ENCODE measurements at regions not wholly inside any gene's neighbourhood (a gene's known extent, or its start where the extent isn't known, plus 50 kb on each side); places are given as distances from the start of the nearest gene placed in this dataset.

DNA sequence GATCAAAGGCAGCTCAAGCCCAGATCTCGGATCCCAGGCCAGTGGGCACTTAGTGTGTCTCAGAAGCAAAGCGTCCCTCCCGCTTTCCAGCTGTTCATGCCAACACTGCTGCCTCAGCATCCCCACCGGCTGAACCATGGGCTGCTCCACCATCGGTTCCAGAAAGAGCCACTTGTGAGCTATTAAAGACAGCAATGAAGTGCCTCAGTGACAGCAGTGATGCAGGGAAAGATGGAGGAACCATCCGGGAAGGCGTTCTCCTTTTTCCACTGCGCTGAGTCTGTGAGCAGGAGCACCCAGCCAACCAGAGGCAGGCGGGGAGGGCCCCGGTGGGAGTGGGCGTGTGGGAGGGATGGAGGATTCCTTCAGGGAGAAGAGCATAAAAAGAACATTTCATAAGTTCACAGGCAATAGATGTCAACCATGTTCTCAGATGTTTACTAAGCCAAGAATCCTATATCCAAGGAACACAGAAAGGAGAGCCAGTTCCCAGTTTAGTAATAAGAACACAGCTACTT, 96.2 kb upstream of the MKI67 start:
- H3K9me3 Mint-ChIP-seq, result peaks cover 10% of the 10 kb centered on the region
- H3K27ac Mint-ChIP-seq, result no peak overlapping the region
- peaks cover 37% of the 10 kb centered on the region for H3K27me3 Mint-ChIP-seq (ENCODE audit: low read depth, poor library complexity)
- H3K4me3 Mint-ChIP-seq, result no peak overlapping the region
- peaks cover 21% of the 10 kb centered on the region for H3K4me1 Mint-ChIP-seq
- DNase-seq, result no peak
- H3K36me3 Mint-ChIP-seq (ENCODE audit: low read depth), result no peaks in the 10 kb centered on the region
- TF ChIP-seq, protein P1, sequence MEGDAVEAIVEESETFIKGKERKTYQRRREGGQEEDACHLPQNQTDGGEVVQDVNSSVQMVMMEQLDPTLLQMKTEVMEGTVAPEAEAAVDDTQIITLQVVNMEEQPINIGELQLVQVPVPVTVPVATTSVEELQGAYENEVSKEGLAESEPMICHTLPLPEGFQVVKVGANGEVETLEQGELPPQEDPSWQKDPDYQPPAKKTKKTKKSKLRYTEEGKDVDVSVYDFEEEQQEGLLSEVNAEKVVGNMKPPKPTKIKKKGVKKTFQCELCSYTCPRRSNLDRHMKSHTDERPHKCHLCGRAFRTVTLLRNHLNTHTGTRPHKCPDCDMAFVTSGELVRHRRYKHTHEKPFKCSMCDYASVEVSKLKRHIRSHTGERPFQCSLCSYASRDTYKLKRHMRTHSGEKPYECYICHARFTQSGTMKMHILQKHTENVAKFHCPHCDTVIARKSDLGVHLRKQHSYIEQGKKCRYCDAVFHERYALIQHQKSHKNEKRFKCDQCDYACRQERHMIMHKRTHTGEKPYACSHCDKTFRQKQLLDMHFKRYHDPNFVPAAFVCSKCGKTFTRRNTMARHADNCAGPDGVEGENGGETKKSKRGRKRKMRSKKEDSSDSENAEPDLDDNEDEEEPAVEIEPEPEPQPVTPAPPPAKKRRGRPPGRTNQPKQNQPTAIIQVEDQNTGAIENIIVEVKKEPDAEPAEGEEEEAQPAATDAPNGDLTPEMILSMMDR (IDR thresholded peaks at IDR 0.05), result no peak

DNA sequence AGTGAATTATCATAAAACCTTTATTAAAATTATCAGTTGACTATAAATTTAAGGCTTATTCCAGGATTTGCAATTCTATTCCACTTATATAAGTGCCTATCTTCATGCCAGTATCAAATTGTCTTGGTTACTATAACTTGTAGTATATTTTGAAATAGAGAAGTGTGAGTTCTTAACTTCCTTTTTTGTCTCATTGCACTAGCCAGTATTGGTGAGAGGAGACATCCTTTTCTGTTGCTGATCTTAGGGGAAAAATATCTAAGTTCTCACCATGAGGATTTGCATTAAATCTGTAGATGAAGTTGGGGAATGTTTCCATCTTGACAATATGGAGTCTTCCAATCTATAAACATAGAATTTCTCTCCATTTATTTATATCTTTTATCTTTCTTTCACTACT, 104.2 kb upstream of the MKI67 start:
- no peak for DNase-seq
- TF ChIP-seq, protein P1 (IDR thresholded peaks at IDR 0.05), result no peak
- H3K36me3 Mint-ChIP-seq (ENCODE audit: low read depth), result no peaks in the 10 kb centered on the region
- peaks cover 14% of the 10 kb centered on the region for H3K9me3 Mint-ChIP-seq
- peaks cover 8% of the 10 kb centered on the region for H3K4me1 Mint-ChIP-seq
- no peak overlapping the region for H3K27ac Mint-ChIP-seq
- no peak overlapping the region for H3K4me3 Mint-ChIP-seq
- H3K27me3 Mint-ChIP-seq (ENCODE audit: low read depth, poor library complexity), result peaks cover 26% of the 10 kb centered on the region

DNA sequence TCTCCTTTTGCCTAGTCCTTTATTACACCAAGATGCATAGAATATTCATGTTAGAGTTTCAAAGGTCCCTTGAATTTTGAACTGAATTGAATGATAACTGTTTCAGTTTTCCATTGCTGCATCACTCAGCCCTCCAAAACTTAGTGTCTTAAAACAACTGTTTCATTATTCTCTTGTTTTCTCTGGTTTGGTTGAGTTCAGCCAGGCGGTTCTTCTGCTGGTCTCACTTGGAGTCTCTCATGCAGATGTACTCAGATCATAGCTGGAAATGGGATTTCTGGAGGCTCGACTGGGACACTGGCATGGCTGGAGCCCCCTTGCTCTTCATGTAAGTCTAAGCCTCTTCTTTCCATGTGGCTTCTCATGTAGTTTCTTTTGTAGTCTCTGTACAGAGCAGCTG, 107.2 kb upstream of the MKI67 start:
- DNase-seq, result no peak
- Mint-ChIP-seq H3K36me3 (ENCODE audit: low read depth) (no peaks in the 10 kb centered on the region), H3K4me3 (no peak overlapping the region), H3K4me1 (peaks cover 8% of the 10 kb centered on the region), H3K27ac (no peak overlapping the region), H3K27me3 (ENCODE audit: low read depth, poor library complexity) (peaks cover 10% of the 10 kb centered on the region), H3K9me3 (peaks cover 9% of the 10 kb centered on the region)
- TF ChIP-seq, protein P1 (IDR thresholded peaks at IDR 0.05), result no peak

DNA sequence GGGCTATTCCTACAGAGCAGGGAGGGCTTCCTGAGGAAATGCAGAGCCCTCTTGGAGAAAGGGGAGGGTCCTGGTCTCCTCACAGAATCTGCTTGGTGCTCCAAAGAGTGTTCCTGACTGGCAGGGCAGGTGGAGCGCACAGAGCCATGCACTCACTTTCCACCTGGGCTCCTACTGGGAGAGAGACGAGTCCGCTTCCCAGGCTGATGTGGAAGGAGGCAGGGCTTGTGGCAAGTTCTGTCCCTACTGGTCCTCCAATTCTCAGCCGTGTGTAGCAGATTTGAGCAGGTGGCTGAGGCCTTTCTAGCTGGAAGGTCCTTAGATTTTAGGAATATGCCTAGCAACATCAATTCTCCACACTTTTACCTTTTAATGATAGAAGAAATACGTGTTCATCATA, 111.5 kb upstream of the MKI67 start:
- Mint-ChIP-seq H3K27me3 (ENCODE audit: low read depth, poor library complexity) (peaks cover under 1% of the 10 kb centered on the region), H3K4me1 (peaks cover 8% of the 10 kb centered on the region), H3K9me3 (peaks cover 9% of the 10 kb centered on the region), H3K4me3 (no peak overlapping the region), H3K36me3 (ENCODE audit: low read depth) (no peaks in the 10 kb centered on the region), H3K27ac (no peak overlapping the region)
- no peak for DNase-seq
- TF ChIP-seq, protein P1 (IDR thresholded peaks at IDR 0.05), result no peak

DNA sequence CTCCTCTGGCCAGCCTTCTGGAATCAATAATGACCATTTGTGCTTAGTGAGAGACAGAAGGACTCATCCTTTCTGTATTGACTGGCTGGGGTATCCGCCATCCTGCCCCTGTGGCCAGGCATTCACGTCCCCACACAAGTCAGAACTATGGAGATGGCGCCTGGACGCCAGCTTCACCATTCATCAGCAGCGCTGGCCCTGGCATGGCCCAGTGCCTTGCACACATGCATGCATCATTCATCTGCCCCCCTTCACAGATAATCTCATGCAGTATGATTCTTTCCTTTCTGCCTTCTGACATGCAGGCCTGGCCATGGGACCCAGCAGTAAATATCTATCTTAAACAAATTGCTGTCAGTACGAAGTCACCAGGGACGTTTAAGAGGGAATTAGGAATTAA, 114.8 kb upstream of the MKI67 start:
- no peaks in the 10 kb centered on the region for H3K9me3 Mint-ChIP-seq
- H3K4me3 Mint-ChIP-seq, result no peak overlapping the region
- no peaks in the 10 kb centered on the region for H3K4me1 Mint-ChIP-seq

DNA sequence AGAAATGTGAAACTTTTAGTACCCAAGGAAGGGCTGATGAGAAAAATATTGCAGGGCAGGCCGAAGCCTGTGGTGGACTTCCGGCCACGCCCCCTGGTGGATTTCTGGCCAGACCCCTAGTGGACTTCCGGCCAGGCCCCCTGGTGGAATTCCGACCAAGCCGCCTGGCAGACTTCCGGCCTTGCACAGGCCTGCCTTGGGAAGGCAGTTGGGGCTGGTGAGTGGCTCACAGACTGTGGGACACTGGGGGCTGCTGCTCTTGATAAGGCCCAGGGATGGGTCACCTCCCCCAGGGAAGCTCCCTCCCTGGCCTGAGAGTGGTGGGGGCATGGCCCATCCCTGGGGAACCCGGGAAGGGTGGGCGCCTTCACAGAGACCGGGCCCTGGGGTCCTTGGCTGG, 116.4 kb upstream of the MKI67 start:
- DNase-seq, result peak; percentile 23
- H3K9me3 Mint-ChIP-seq, result no peaks in the 10 kb centered on the region
- no peak overlapping the region for H3K27ac Mint-ChIP-seq
- no peaks in the 10 kb centered on the region for H3K36me3 Mint-ChIP-seq (ENCODE audit: low read depth)
- peaks cover 11% of the 10 kb centered on the region for H3K27me3 Mint-ChIP-seq (ENCODE audit: low read depth, poor library complexity)
- TF ChIP-seq, protein P1 (IDR thresholded peaks at IDR 0.05), result no peak
- H3K4me3 Mint-ChIP-seq, result no peak overlapping the region
- no peaks in the 10 kb centered on the region for H3K4me1 Mint-ChIP-seq

More for the DNA sequence above, 114.8 kb upstream of the MKI67 start:
- TF ChIP-seq, protein P1 (IDR thresholded peaks at IDR 0.05), result no peak
- no peak for DNase-seq
- Mint-ChIP-seq H3K27ac (no peak overlapping the region), H3K27me3 (ENCODE audit: low read depth, poor library complexity) (peaks cover 10% of the 10 kb centered on the region), H3K36me3 (ENCODE audit: low read depth) (no peaks in the 10 kb centered on the region)
